ENCODE measurements at regions not wholly inside any gene's neighbourhood (a gene's known extent, or its start where the extent isn't known, plus 50 kb on each side); places are given as distances from the start of the nearest gene placed in this dataset.

DNA sequence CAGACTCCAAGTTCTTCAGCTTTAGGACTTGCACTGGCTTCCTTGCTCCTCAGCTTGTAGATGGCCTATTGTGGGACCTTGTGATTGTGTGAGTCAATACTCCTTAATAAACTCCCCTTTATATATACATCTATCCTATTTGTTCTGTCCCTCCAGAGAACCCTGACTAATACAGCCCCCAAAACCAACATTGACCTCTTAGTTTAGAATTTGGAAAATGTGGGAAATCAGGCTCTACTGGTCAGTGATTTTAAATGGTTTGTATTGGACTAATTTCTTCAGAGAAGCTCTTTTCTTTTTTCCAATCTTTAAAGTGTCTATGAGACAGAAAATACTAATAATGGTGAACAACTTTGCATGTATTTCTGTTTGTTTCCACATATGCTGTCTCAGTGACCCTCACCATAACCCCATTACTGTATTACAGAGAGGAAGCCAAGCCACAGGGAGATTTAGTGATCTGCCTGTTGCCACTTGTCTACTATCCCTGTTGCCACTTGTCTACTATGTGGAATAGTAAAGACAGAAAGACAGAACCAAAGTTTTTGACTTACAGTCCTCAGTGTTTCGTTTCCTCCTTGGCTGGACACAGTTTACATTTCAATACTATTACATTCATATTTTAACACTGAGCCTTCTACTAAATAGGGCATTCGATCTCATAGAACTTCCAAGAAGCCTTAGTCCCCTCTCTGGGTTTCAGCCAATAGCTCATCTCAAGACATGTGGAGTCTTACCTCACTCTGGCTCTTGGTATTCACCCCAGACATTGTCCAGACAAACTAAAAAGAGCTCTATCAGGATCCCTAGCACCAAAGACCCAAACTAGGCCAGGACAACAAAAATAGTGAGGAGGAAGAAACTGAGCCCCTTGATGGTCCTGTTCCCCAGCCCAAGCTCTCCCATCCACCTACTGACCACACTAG is 121.0 kb downstream of the AKR1D1 start:
- H3K9me3 Mint-ChIP-seq = no peaks in the 10 kb centered on the region
- no peaks in the 10 kb centered on the region for H3K36me3 Mint-ChIP-seq (ENCODE audit: low read depth)
- H3K4me1 Mint-ChIP-seq = no peaks in the 10 kb centered on the region
- H3K27me3 Mint-ChIP-seq (ENCODE audit: low read depth, poor library complexity) = no peaks in the 10 kb centered on the region
- DNase-seq = no peak
- no peak for TF ChIP-seq CTCF (IDR thresholded peaks at IDR 0.05)
- H3K4me3 Mint-ChIP-seq = no peak overlapping the region
- H3K27ac Mint-ChIP-seq = peak overlapping the region; percentile 2

GRCh38 chr7:138204285-138204981 is 128.2 kb downstream of the AKR1D1 start:
- Mint-ChIP-seq H3K27me3 (ENCODE audit: low read depth, poor library complexity) (peaks cover 6% of the 10 kb centered on the region), H3K36me3 (ENCODE audit: low read depth) (no peaks in the 10 kb centered on the region), H3K4me3 (no peak overlapping the region), H3K27ac (no peak overlapping the region), H3K9me3 (no peaks in the 10 kb centered on the region), H3K4me1 (no peaks in the 10 kb centered on the region)
- DNase-seq = no peak
- no peak for TF ChIP-seq CTCF (IDR thresholded peaks at IDR 0.05)

- no peak for TF ChIP-seq CTCF (IDR thresholded peaks at IDR 0.05)
- DNase-seq = no peak
- H3K36me3 Mint-ChIP-seq (ENCODE audit: low read depth) = no peaks in the 10 kb centered on the region
- H3K27me3 Mint-ChIP-seq (ENCODE audit: low read depth, poor library complexity) = peaks cover 10% of the 10 kb centered on the region
- H3K27ac Mint-ChIP-seq = no peak overlapping the region
- no peaks in the 10 kb centered on the region for H3K4me1 Mint-ChIP-seq
- no peaks in the 10 kb centered on the region for H3K9me3 Mint-ChIP-seq
- no peak overlapping the region for H3K4me3 Mint-ChIP-seq
These were observed 128.7 kb downstream of the AKR1D1 start for GRCh38 chr7:138204982-138205298.

DNA sequence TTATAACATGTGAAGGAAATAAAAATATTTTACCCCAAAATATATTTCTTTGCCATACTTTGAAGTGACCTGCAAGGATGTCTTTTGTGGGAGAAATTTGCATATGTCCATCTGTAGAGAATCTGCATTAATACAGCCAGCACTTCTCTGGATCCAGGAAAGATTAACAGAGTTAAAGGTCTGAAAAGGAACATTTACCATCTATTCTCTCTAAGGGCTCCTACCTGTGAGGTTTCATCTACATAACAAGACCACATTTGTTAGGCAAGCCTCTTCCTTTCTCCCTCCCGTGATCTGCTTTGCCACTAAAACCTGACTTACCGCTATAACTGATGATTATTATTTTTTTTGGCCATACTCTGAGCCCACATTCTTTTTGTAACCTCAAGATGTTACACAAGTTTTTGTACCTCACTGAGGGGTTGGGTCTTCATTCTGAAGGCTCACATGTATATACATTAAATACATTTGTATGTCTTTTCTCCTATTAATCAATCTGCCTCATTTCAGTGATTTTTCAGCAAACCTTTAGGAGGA is 129.4 kb downstream of the AKR1D1 start:
- Mint-ChIP-seq H3K36me3 (ENCODE audit: low read depth) (no peaks in the 10 kb centered on the region), H3K4me3 (no peak overlapping the region), H3K9me3 (no peaks in the 10 kb centered on the region), H3K27ac (no peak overlapping the region), H3K27me3 (ENCODE audit: low read depth, poor library complexity) (peaks cover 10% of the 10 kb centered on the region), H3K4me1 (no peaks in the 10 kb centered on the region)
- TF ChIP-seq CTCF (IDR thresholded peaks at IDR 0.05) = no peak
- DNase-seq = no peak

DNA sequence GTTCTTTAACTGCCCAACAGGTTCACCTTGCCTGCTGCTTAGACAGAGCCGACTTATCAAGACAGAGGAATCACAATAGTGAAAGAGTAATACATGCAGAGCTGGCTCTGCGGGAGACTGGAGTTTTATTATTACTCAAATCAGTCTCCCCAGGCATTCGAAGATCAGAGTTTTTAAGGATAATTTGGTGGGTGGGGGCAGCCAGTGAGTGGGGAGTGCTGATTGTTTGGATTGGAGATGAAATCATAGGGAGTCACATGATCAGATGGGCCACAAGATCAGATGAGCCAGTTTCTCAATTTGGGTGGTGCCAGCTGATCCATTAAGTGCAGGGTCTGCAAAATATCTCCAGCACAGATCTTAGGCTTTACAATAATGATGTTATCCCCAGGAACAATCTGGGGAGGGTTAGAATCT is 131.3 kb downstream of the AKR1D1 start:
- no peak for DNase-seq

More for the DNA sequence above, 131.3 kb downstream of the AKR1D1 start:
- Mint-ChIP-seq H3K36me3 (ENCODE audit: low read depth) (no peaks in the 10 kb centered on the region), H3K27ac (no peak overlapping the region), H3K9me3 (no peaks in the 10 kb centered on the region), H3K4me1 (no peaks in the 10 kb centered on the region), H3K4me3 (no peak overlapping the region), H3K27me3 (ENCODE audit: low read depth, poor library complexity) (peaks cover 10% of the 10 kb centered on the region)
- TF ChIP-seq CTCF (IDR thresholded peaks at IDR 0.05) = no peak

Measured in nephron progenitor cell (in vitro differentiated cells).